Glutamatergic neuron (in vitro differentiated cells): ENCODE measurements at regions not wholly inside any gene's neighbourhood (a gene's known extent, or its start where the extent isn't known, plus 50 kb on each side); places are given as distances from the start of the nearest gene placed in this dataset.

Experiments used
- DNase-seq: peaks from one replicate; pipeline ENCODE4 v3.0.0; 2022
- H3K27ac Mint-ChIP-seq: one replicate; pipeline ENCODE4 v1.8.0; 2020; ENCODE audit warnings: mild to moderate bottlenecking, mixed read lengths, inconsistent platforms; ENCODE audit not compliant: unreplicated experiment
- H3K27me3 Mint-ChIP-seq: one replicate; pipeline ENCODE4 v1.8.0; 2020; ENCODE audit warnings: mild to moderate bottlenecking, moderate library complexity, mixed read lengths, inconsistent platforms; ENCODE audit not compliant: unreplicated experiment
- H3K36me3 Mint-ChIP-seq: one replicate; pipeline ENCODE4 v1.8.0; 2020; ENCODE audit warnings: mild to moderate bottlenecking, mixed read lengths, inconsistent platforms; ENCODE audit not compliant: unreplicated experiment
- H3K4me1 Mint-ChIP-seq: one replicate; pipeline ENCODE4 v1.8.0; 2020; ENCODE audit warnings: mild to moderate bottlenecking, low read depth, mixed read lengths, inconsistent platforms; ENCODE audit not compliant: unreplicated experiment
- H3K4me3 Mint-ChIP-seq: one replicate; pipeline ENCODE4 v1.8.0; 2020; ENCODE audit warnings: mild to moderate bottlenecking, mixed read lengths, inconsistent platforms; ENCODE audit not compliant: unreplicated experiment
- H3K9me3 Mint-ChIP-seq: one replicate; pipeline ENCODE4 v1.8.0; 2020; ENCODE audit warnings: mild to moderate bottlenecking, moderate library complexity, mixed read lengths, inconsistent platforms; ENCODE audit not compliant: unreplicated experiment
- CTCF ChIP-seq: fragments of 200-600 bp; sonication (generic); IDR thresholded peaks from one replicate; pipeline ENCODE4 v1.5.0; 2021; ENCODE audit not compliant: partially characterized antibody, unreplicated experiment

GRCh38 chr6:43984442-43985321 is 142.6 kb downstream of the MRPL14 start:
- H3K36me3 Mint-ChIP-seq: no peaks in the 10 kb centered on the region
- H3K4me1 Mint-ChIP-seq: peaks cover 2% of the 10 kb centered on the region
- no peak for TF ChIP-seq CTCF
- peaks cover 9% of the 10 kb centered on the region for H3K9me3 Mint-ChIP-seq
- H3K27ac Mint-ChIP-seq: no peak overlapping the region
- DNase-seq: no peak
- peaks cover 2% of the 10 kb centered on the region for H3K27me3 Mint-ChIP-seq
- H3K4me3 Mint-ChIP-seq: no peak overlapping the region

DNA sequence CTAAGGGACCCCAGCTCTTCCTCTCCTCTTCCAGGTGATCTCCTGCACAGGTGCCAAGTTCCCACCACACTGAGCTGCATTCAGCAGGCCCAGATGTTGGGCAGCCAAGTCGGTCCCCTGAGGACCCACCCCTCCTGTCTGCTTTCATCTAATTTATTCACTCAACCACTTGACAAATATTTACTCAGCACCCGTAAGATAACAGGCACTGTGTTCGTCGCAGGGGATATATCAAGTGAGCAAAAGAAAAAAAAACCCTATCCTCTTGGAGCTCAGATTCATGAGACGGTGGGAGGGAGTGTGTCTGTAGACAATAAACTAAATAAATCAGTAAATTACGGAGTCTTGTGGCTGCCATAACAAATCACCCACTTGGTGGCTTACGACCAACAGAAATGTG is 143.6 kb downstream of the MRPL14 start:
- Mint-ChIP-seq H3K9me3 (peaks cover 8% of the 10 kb centered on the region), H3K36me3 (no peaks in the 10 kb centered on the region), H3K4me1 (no peaks in the 10 kb centered on the region), H3K27ac (no peak overlapping the region), H3K27me3 (peaks cover 3% of the 10 kb centered on the region), H3K4me3 (no peak overlapping the region)
- no peak for TF ChIP-seq CTCF
- DNase-seq: no peak

DNA sequence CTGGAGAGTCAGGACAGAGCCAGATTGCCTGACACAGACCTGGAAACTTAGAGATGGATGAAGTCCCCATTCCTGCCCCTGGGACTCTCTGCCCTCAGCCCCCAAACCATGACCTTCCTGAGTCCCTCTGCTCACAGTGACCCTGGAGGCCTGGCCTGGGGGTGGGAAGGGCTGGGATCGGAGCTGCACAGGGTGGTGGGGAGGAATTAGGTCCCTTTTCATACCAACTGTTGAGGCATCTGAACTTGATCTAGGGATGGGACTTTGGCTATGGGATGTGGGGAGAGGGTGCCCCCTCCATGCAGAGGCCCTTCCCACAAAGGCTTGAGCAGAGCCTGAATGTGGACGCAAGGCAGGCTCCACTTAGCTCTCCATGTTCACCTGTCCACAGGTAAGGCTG is 144.1 kb downstream of the MRPL14 start:
- H3K4me1 Mint-ChIP-seq: no peaks in the 10 kb centered on the region
- TF ChIP-seq CTCF: no peak
- H3K36me3 Mint-ChIP-seq: no peaks in the 10 kb centered on the region
- peaks cover 9% of the 10 kb centered on the region for H3K9me3 Mint-ChIP-seq
- no peak for DNase-seq
- H3K4me3 Mint-ChIP-seq: no peak overlapping the region
- no peak overlapping the region for H3K27ac Mint-ChIP-seq
- peaks cover 3% of the 10 kb centered on the region for H3K27me3 Mint-ChIP-seq

DNA sequence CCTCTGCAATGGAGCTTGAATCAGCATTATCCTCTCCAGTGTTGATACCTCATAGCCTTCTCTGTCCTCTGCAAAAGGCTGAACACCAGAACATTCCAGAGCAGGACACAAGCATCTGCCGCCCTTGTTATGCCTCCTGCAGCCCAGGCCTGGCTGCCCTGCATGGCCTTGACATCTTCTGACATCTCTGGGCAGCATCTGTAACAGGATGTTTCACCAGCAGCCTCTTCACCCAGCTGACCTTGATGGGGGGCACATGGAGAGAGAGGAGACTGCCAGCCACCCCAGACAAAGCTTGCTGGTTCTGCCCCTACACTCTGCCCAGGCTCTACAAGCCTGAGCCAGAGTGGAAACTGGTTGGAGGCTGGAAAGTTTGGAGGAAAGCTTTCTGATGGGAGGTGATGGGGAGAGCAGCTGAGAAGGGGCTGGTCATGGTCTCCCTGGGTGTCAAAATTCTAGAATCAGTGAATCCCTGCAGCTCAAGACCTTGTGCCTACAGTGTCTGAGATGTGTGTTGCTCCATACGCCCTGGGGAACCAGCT is 145.1 kb downstream of the MRPL14 start:
- Mint-ChIP-seq H3K27me3 (peaks cover 3% of the 10 kb centered on the region), H3K36me3 (no peaks in the 10 kb centered on the region), H3K4me1 (no peaks in the 10 kb centered on the region), H3K9me3 (peaks cover 9% of the 10 kb centered on the region), H3K27ac (no peak overlapping the region), H3K4me3 (no peak overlapping the region)
- no peak for DNase-seq
- no peak for TF ChIP-seq CTCF

- H3K27me3 Mint-ChIP-seq: peaks cover 5% of the 10 kb centered on the region
- no peak overlapping the region for H3K27ac Mint-ChIP-seq
- TF ChIP-seq CTCF: no peak
- H3K36me3 Mint-ChIP-seq: no peaks in the 10 kb centered on the region
- no peak overlapping the region for H3K4me3 Mint-ChIP-seq
- H3K4me1 Mint-ChIP-seq: no peaks in the 10 kb centered on the region
- H3K9me3 Mint-ChIP-seq: peaks cover 9% of the 10 kb centered on the region
- DNase-seq: no peak
These were observed 145.8 kb downstream of the MRPL14 start for GRCh38 chr6:43981363-43981990.
